NCI-H69 (cell line): ENCODE measurements at regions not wholly inside any gene's neighbourhood (a gene's known extent, or its start where the extent isn't known, plus 50 kb on each side); places are given as distances from the start of the nearest gene placed in this dataset.
"Not testable (repeated sequence)": the region's sequence is repeated elsewhere in the genome, so short reads cannot be mapped to it uniquely, and the experiment has no call there.

Experiments used
- DNase-seq: peaks from one replicate; lab custom pipeline; 2025; lab: John Stamatoyannopoulos, UW

DNA sequence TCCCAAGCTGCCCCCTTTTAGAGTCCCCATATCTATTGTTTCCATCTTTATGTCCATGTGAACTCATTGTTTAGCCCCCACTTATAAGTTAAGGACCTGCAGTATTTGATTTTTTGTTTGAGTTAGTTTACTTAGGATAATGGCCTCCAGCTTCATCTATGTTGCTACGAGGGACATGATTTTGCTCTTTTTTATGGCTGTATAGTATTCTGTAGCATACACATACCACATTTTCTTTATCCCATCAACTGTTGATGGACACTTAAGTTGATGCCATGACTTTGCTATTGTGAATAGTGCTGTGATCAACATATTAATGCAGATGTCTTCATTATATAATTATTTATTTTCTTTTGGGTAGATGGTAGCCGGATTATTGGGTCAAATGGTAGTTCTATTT, 576.9 kb downstream of the ANKRD7 start:
- no peak for DNase-seq

DNA sequence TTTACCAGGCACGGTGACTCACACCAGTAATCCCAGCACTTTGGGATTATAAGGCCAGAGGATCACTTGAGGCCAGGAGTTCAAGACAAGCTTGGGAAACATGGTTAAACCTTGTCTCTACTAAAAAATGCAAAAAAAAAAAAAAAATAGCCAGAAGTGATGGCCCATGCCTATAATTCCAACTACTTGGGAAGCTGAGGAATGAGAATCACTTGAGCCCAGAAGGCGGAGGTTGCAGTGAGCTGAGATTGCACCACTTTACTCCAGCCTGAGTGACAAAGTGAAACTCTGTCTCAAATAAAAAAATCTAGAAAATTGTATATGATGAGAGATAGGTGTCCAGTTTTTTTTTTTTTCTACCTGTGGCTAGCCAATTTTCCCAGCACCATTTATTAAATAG, 578.2 kb downstream of the ANKRD7 start:
- DNase-seq: no peak

DNA sequence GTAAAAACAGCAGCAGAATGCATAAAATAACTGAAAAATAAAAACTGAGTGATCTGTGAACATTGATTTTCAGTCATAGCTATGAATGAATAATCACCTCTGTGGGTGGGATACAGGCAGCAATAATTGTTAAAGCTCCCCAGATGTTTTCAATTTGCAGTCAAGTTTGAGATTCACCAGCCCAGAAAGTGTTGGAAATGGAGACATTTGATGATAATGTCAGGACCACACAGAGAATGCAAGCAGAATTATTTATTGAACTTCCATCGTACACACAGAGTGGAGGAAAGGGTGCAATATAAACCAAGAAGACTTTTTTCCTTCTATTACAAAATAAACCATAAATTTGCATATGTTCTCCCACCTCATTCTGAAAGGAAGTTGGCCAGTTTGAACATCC, 601.7 kb downstream of the ANKRD7 start:
- DNase-seq: no peak

DNA sequence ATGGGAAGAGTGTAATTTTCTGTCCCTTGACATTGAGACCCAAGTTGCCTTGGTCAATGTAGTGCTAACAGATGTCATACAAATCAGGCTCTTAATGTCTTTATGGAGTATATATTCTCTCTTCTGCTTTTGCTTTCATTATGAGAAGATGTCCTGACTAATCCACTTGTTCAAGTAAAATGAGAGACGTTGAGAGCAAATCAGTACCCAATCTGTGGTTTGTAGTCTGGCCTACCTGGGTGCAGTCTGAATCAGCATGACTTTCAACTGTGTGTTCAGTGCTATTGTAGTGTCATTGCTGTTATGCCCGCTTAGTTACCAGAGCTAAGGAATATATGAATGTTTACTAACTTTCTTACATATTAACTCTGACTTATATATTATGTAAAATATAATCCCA, 612.4 kb downstream of the ANKRD7 start:
- DNase-seq: no peak

DNA sequence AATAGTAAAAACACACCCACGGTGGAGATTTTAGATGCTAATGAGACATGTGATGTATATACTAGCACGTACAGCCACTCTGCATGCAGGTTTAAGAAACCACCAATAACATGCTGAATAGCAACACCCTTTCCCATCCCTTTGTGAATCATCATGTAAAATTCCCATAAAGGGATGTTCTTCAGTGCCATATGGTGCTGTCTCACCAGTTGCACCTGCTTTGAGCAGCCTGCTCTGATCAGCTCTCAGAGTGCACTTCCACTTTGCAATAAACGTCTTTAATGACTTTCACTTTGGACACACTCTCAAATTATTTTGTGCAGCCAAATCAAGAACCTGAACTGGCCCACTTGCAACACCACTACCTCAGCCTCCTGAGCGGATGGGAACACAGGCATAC, 615.0 kb downstream of the ANKRD7 start:
- peak; percentile 14 for DNase-seq

DNA sequence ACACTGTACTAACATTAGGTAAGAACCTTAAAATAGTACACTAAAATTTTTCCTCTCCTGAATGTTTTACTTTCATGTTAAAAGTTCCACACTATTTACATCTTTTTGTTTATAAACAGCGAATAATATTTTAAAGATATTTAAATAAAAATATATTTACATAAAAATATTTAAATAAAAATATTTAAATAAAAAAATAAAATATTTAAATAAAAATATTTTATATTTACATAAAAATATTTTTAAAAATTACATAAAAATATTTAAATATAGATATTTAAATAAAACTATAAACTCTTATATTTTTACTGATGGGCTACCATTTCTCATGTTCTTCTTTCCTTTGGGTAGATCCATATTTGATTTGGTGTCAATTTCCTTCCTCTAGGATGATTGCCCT, 619.0 kb downstream of the ANKRD7 start:
- DNase-seq: no peak

DNA sequence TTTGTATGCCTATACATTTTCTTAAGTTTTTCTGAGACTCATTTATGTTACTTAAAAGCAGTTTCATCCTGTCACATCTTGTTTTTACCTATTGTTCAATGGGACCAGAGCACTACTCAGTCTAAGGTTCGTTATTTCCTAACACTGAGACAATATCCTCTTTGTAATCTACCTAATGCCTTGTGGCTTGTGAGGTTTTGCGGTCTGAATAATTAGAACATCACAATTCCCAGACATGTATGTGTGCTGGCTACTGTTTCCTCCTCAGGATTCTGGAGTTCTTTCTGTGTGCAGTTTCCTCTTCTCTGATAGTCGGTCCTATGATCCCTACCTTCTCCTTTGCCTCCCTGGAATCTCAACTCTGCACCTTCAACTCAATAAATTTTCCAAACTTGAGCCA, 620.2 kb downstream of the ANKRD7 start:
- no peak for DNase-seq

DNA sequence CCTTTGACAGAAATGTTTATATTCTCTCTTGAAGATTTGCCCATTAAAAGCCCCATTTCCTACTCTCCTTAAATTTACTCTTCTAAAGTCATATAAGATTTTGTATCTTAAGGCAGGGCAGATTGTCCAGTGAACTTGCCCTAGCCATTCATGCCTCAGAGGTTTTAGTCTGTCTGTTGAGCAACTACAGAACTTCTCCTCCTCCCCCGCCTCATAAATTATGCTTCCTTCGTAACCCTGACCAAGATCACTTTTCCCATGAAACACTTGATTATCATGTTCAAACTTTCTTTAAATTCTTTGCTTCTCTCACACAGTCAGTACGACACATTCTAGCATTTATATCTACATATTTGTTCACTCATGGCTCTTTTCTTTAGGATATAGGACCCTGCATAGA, 621.3 kb downstream of the ANKRD7 start:
- no peak for DNase-seq

DNA sequence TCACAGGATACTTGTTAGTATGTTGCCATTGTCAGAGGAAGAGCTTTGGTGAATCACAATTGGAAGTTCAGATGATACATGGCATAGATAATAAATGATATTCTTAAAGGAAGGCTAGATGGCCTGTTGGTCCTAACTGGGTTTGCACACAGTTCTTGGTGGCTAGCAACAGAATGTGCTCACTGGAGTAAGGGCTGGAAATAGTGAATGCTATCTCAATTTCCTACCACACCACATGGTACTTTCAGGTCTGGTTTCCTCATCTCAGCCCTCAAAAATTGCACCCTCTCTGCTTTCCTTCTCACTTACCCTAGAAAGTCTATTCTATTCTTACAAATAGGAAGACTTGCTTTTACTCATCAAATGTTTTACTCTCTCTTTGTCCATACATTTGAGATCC, 622.5 kb downstream of the ANKRD7 start:
- DNase-seq: no peak

DNA sequence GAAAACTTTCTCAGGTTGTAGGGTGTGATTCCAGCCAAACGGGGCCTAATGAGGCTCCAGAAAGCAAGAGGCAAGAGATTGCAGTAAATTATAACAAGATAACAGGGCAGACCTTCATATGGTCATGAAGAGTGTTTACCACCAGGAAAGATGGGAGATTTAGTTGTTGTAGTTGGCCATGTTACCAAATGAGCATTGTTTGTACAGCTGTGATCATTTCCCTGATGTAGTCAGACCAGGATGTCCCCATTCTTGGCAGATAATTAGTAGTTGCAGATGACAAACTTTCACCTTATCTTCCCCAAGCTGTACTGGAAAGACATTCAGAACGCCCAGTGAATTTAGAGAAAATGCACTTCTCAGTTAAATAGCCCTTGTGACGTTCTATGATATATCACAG, 630.8 kb downstream of the ANKRD7 start:
- DNase-seq: peak; percentile 90

DNA sequence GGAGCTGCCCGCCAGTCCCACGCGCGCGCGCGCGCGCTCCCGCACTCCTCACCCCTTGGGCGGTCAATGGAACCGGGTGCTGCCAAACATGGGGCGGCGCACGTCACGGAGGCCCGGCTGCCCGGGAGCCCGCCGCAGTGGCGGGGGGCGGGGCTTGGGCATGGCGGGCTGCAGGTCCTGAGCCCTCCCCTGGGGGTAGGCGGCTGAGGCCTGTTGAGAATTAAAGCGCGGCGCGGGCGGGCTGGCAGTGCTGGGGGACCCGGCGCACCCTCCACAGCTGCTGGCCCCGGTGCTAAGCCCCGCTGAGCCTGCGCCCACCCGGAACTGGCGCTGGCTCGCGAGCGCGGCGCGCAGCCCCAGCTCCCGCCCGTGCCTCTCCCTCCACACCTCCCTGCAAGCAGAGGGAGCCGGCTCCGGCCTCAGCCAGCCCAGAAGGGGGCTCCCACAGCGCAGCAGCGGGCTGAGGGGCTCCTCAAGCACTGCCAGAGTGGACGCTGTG, 634.2 kb downstream of the ANKRD7 start:
- no peak for DNase-seq

DNA sequence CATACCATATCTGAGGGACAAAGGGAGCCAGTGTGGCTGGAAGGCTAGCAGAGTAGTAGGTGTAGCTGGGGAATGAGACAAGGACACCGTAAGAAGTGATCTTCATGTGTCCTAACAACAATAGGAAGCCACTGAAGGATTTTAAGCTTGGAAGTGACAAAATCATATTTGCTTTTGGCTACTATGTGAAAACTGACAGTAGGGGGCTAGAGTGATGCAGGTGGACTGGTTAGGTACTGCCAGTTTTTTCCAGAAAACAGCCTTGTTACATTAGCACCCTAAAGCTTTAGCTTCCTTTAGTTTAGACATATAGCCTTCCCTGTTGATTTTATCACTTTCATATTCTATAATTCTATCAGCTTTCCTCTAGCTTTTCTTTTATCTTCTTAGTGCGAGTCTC, 637.1 kb downstream of the ANKRD7 start:
- no peak for DNase-seq

DNA sequence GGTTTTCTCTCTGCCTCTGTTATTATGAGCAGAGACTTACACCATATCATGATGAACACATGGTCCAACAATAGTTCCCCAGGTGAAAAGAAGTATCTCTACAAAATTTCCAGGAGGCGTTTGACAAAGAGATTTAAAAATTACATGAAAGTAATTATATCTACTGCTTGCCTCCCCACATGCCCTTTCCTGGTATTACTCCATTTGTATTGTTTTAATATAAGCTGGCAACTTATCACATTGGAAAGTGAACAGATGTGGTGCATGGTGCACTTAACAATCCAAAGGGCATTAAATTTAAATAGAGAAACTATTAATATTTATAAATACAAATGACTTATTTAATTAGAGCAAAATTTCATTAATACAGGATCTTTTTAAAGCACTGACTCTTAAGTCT, 638.2 kb downstream of the ANKRD7 start:
- DNase-seq: peak; percentile 37

DNA sequence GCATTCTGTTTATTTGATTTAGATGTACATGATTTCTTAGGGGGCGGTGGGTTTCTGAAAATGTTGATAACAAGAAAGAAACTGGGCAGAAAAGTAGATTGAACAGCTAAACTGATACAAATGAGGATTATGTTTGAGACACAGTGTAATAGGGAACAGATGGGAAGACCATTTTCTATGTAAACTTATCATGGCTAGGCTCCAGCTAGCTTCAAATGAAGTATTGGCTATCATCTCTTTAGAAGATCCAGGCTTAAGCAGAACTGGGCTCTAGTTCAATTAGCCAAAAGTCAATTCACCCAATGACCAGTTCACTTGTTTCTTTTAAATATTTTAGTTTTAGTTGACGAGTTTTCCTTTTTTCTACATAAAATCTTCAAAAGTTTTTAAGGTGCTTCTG, 639.5 kb downstream of the ANKRD7 start:
- DNase-seq: peak; percentile 69

DNA sequence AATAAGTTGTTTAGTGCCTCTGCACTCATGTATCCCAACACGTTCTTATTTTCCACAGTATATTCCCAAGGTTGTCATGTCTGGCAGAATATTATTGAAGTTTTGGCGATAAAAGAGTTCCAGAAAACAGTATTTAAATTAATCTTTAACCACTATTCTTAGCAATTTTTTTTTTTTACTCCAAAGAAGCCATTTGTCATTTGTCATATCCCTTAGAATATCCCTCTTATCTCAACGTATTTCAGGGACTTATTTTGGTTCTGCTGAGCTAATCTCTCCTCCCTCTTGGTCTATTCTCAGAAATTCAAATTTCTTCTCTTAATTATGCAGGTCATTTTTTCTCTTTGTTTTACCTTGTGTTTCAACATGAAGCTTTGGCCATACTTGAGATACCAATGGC, 643.4 kb downstream of the ANKRD7 start:
- DNase-seq: no peak

DNA sequence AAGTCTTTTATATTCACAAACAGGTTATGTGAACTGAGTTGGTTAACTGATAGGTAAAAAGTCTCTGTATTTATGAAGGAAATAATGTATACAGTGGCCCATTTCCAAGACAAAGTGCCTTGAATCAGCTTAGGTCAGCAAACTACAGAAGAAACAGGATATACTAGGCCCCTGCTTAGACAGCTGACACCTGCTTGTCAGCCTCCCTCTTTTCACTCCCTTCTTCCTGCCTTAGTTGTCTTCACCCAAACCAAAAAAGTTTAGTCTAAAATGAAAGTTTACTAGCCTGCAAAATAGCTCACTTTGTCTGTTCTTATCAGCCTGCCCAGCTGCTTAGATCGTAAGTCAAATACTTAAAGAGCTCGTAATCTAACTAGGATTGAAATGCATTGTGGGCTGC, 644.6 kb downstream of the ANKRD7 start:
- peak; percentile 20 for DNase-seq

DNA sequence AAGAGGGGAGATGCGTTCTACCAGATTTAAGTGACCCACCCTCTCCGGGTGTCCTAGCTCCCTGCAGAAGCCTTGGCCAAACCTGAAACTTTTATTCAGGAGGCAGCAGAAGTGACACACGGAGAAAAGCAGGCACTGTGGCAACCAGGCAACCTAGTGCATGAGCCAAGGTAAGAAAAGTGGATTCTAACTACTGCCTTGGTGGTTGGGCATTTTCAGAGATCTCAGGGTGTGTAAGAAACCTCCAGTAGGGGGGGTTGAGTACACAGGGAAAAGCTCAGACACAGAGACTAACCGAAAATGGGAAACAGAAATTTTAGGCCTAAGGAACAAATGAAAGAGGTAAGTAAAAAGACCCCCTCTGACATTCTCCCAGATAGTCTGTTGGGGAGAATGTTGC, 645.7 kb downstream of the ANKRD7 start:
- DNase-seq: peak; percentile 51

DNA sequence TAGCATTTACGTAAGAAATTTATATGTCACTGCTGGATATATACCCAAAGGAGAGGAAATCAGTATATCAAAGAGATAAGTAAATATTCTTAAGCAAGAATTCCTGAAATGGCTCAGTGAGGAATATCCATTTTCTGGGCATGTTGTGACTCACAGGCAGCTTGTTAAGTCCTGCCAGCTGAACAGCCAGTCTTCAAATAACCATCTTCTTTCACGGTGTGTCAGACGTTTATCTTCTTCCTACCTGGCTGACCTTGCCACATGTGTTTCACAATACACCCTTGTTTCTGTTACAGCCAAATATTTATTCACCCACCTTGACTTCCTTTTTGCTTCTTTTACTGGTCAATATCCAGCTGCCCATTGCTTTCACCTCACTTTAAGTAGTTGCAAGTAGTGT, 648.1 kb downstream of the ANKRD7 start:
- DNase-seq: peak; percentile 95

DNA sequence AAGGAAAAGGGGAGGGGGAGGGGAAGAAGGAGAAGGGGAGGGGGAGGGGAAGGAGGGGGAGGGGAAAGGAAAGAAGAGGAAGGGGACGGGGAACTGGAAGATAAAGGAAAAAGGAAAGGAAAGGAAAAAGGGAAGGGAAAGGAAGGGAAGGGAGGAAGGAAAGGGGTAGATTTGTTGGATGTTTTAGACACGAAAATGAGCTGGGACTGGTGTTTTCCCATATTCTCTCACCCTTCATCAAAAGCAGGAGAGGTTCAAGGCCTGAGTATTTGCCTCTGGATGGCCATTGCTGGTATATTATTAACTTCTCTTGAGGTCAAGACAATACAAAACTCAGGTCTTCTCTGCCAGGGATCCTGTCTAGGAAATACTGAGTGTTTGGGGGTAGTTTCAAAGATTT, 652.7 kb downstream of the ANKRD7 start:
- no peak for DNase-seq

DNA sequence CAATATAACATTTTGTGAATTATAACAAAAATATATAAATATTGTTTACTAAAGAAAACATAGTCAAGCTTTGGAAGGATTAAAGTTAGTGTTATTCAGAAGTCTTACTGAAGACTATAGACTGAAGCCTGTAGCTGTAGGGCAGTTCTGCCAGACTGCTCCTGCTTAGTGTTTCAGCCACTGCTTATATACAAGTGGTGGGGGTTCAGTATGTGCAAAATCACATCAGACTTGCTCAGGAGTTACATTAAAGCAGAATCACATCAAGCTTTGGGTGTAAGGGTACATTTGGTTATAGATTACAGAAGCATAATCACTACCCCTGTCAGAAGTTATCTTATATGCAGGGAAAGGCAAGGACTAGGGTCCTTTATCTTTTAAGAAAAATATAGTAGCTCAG, 653.8 kb downstream of the ANKRD7 start:
- DNase-seq: no peak

DNA sequence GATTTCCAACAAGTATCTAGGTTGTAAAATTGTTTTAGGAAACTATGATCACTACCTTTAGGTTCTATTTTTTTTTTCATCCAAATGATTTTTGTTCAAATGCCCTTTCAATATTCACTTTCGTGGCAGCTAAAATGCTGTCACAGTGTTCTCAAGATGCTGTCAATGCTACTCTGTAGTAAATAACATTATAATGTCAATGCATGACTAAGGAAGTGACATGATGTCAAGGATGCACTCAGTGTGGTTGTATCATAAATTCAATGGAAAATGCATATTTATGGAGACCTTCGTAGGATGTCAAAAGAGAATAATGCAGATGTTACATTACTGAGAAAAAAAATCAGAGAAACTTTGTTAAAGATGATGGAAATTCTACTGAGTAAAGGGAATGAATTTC, 673.8 kb downstream of the ANKRD7 start:
- DNase-seq: no peak

DNA sequence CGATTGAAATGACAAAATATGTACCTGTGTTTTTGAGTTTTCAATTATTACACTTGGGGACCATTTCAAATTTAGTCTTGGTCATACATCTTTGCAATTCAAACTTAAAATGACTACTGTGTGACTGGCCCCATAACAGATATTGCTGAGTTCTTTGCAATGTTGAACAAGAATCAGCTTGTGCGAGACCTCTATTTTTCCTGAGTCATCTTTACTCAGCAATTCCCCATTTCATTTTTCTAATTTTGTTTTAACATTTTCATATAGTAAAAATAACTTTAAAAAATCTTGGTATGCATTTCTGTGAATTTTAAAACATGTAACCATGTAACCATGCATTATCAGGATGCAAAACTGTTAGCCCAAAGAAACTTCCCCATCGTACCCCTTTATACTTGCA, 678.1 kb downstream of the ANKRD7 start:
- DNase-seq: no peak

DNA sequence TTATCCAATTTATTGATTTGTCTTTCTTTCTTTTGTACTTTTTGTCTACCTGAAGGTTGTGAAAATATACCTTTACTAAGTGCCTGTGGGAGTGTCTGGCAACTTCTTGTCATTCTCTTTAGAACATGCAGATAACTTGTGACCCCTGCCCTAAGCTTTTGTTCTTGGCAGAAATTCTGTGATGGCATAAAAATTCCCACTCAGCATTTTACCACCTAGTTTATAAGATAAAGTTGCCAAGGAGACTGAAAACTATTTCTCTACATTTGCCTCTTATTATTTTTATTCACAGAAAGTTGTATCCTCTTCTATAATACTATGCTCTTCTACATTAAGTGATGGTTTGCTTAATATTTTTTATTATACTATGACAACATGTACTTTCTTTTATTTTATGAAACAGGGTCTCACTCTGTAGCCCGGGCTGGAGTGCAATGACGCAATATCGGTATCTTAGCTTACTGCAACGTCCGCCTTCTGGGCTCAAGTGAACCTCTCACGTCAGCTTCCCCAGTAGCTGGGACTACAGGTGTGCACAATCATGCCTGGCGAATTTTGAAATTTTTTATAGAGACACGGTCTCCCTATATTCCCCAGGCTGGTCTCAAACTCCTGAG, 683.5 kb downstream of the ANKRD7 start:
- no peak for DNase-seq

DNA sequence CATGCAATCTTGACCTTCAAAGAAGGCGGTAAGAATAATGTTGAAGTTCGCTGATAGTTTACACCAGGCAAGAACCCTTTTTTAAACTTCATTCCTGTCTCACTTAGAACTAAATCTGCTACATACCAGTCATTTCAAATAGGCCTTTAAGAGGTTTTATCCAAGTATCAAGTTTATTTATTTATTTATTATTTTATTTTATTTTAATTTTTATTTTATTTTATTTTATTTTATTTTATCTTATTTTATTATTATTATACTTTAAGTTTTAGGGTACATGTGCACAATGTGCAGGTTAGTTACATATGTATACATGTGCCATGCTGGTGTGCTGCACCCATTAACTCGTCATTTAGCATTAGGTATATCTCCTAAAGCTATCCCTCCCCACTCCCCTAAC, 691.6 kb downstream of the ANKRD7 start:
- not testable (repeated sequence) for DNase-seq

DNA sequence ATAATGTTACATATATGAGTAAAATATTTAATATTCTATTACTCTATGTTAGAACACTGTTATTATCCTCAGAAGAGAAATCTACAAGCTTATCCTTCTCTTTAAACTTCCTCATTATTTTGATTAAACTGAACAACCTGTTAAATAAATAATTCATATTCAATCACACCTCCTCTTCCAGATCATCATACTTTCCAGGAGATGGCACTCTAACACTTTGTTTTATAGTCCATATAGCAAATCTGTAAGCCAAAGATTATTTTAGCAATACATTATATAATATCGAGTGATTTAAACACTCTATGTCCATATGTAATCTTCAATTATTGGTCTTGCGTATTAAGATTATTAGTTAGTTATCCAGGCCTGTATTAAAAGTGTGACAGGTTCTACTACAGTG, 694.1 kb downstream of the ANKRD7 start:
- peak; percentile 78 for DNase-seq
